GM19099 (cell line): ENCODE measurements at regions not wholly inside any gene's neighbourhood (a gene's known extent, or its start where the extent isn't known, plus 50 kb on each side); places are given as distances from the start of the nearest gene placed in this dataset.

Experiments used
- POLR2A ChIP-seq: IDR thresholded peaks from 3 replicates; pipeline ENCODE4 v1.6.1; 2011; ENCODE audit warnings: low read depth; ENCODE audit not compliant: insufficient read length; ENCODE audit errors: extremely low read depth

GRCh38 chr10:123379156-123379555 lies 225.0 kb downstream of the BUB3 start:
- no peak for TF ChIP-seq POLR2A

DNA sequence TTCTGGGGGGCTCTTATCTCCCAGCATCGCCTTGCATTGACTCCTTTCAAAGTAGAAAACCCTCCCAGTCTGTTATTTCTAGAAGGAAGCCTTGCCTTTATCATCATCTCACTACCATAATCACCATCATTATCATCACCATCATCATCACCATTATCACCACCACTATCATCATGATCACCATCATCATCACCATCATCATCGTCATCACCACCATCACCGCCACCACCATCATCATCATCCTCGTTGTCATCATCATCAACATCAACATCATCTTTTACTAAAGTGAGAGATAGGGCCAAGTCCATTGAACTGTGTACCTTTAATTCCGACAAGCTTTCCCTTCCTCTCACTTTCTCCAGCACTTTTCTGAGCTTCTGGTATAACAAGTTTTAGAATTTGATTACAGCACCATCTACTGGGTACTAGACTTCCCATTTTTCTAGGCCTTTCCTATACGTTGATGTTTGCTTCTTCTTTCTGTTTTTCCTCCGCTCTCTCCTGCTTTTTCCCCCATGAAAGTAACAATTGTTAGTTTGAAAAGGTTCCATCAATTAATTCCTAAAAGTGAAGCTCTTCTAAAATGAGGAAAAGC lies 226.4 kb downstream of the BUB3 start:
- TF ChIP-seq POLR2A: no peak

DNA sequence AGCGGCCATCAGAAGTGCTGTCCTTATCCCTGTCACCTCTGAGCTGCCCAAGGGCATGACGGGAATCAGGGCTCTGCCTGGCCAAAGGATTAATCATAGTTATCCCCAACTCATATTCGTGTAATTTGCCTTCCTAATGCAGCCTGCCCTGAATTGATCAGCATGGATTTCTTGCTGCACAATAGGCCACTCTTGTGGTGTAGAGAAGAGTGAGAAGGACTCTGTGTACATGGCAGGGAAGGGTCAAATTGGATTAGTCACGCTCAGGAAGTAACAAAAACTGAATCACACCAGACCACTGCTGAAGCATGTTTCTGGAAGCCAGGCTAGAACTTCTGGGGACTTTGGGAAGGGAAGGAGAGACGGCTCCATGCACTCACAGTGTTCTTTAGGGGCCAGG lies 227.0 kb downstream of the BUB3 start:
- TF ChIP-seq POLR2A: no peak

DNA sequence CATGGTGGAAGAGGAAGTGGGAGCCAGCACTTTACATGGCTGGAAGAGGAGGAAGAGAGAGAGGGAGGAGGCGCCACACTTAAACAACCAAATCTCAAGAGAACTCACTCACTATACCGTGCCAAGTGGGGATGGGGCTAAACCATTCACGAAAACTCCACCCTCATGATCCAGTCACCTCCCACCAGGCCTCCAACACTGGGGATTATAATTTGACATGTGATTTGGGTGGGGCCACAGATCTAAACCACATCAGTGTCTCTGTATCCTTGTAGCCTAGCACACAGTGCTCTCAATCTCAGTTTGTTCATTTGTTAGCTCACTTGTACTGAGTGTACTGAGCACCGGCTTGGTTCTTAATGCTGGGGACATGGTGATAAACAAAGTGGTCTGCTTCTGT lies 228.3 kb downstream of the BUB3 start:
- no peak for TF ChIP-seq POLR2A

- TF ChIP-seq POLR2A: no peak
Measured at GRCh38 chr10:123385508-123386080, 231.4 kb downstream of the BUB3 start.

- no peak for TF ChIP-seq POLR2A
Measured at GRCh38 chr10:123389520-123389919, 235.3 kb downstream of the BUB3 start.

DNA sequence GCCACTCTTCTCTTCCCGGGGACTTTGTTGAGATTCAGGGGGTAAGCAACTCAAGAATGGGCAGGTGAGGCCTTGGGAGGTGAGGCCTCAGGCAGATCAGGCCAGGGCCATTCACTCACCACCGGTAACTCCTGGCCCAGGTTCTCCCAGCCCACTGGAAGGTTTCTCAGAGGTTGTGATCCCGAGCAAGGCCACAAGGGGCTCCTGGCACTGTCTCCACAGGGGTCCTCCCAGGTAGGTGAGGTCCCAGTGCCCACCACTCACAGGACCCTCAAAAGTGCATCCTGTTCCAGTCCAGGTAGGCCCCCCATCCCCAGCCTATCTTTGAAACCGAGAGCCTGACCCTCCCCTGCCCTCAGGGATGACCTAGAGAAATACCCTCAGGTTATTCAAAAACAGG lies 236.1 kb downstream of the BUB3 start:
- no peak for TF ChIP-seq POLR2A

- TF ChIP-seq POLR2A: no peak
Measured at GRCh38 chr10:123390874-123391273, 236.7 kb downstream of the BUB3 start.

GRCh38 chr10:123391275-123392028 lies 237.2 kb downstream of the BUB3 start:
- TF ChIP-seq POLR2A: peak; percentile 40

DNA sequence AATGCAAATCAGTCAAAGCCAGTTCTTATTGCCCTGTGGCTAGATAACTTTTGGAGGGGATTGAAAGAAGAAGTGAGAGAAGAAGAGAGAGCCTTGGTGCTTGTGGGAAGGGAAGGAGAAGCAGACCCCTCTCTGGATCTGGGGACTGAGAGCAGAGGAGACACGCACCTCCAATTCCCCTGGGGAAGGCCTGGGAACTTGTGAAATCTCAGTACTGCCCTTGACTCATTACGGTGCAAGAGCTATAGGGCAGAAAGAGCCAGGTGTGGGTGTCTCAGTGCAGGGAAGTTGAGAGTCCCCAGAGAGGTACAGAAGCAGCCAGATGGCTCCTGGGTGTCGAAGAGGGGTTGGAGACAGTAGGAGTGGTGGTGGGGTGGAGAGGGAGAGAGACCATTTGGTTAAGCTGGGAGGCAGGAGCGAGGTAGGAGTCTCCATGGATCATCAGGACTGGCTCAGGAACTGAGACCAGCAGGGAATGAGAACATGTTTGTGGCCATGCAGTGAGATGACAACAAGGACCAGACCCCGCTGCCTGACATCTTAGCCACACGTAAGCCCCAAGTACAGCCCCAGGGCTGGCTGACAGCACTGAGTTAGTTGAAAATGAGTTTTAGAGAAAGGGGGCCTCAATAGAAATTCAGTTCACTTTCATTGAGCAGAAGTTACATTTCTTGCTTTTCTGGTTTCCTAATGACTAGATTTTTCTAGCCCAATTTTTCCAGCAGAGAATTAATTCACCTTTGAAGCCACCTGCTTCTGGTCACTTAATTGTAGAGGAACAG lies 238.2 kb downstream of the BUB3 start:
- peak; percentile 12 for TF ChIP-seq POLR2A

- TF ChIP-seq POLR2A: no peak
Measured at GRCh38 chr10:123393170-123393569, 239.0 kb downstream of the BUB3 start.

GRCh38 chr10:123394382-123394781 lies 240.2 kb downstream of the BUB3 start:
- no peak for TF ChIP-seq POLR2A

DNA sequence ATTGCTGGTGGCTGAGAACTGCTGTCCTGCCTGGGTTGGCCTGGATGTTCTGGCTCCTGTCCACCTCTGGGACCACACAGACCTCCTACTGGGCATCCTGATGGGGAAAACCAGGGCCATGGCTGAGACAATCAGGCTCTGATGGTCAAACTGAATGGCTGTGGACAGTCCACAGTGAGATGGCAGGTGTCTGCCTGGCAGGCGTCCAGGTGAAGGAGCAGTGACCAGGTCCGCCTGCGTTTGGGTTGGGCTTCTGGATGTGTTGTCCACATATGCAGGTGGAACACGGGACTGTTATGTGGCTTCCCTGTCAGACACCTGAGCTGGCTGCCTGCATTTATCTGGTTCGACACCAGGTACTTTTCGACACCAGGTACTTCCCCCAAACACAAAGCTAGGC lies 241.7 kb downstream of the BUB3 start:
- no peak for TF ChIP-seq POLR2A

GRCh38 chr10:123398180-123398591 lies 244.0 kb downstream of the BUB3 start:
- TF ChIP-seq POLR2A: no peak

DNA sequence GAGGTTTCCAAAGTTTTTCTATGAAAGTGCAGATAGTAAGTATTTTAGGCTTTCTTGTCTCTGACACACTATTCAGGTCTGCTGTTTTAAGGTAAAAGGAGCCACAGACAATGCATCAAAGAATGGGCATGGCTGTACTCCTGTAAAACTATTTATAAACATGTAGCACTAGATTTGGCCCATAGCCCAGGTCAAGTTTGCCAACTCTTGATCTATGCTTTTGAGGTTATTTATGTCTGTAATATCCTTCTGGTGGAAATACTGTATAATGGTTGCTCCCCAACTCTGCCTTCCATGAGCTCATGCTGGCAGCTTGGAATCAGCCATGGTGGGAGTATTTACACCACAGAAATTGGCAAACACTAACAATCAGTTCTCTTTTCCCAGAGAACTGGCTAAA lies 244.6 kb downstream of the BUB3 start:
- no peak for TF ChIP-seq POLR2A
